IMR-90 (cell line): ENCODE measurements at regions not wholly inside any gene's neighbourhood (a gene's known extent, or its start where the extent isn't known, plus 50 kb on each side); places are given as distances from the start of the nearest gene placed in this dataset.
"Not testable (repeated sequence)": the region's sequence is repeated elsewhere in the genome, so short reads cannot be mapped to it uniquely, and the experiment has no call there.

ENCODE experiments used
- ATAC-seq: fragments of 200-7000 bp; cut with Tn5 transposase; 2 replicates; pipeline ENCODE4 v1.9.1; 2020; ENCODE audit warnings: low read depth, mild to moderate bottlenecking, moderate library complexity
- BruUV-seq: library from RNA; stranded (reverse); fragments of 400-500 nt; replicated peaks from 2 replicates; lab custom pipeline; 2021; lab: Mats Ljungman, UMichigan
- CTCF ChIA-PET: fragments of 300-600 bp; formaldehyde crosslinking; extraction: SDS; loops from one replicate; lab custom pipeline; 2021; ENCODE audit warnings: antibody characterized with exemption; lab: Yijun Ruan, JAX
- POLR2A ChIA-PET: fragments of 300-600 bp; sonication (Branson Sonifier 250); formaldehyde crosslinking; loops from one replicate; lab custom pipeline; 2022; ENCODE audit warnings: antibody characterized with exemption; ENCODE audit not compliant: unreplicated experiment; lab: Charles Lee
- DNase-seq: peaks from one replicate; pipeline ENCODE4 v3.0.0; 2013
- H2AFZ ChIP-seq: replicated peaks from 2 replicates; pipeline ENCODE3; 2013; ENCODE audit warnings: low read length, mild to moderate bottlenecking; ENCODE audit not compliant: poor library complexity
- H2AK5ac ChIP-seq: 2 replicates; pipeline ENCODE4 v1.6.1; 2013; ENCODE audit warnings: low read depth, low read length, inconsistent platforms
- H2AK9ac ChIP-seq: replicated peaks from 2 replicates; pipeline ENCODE3; 2013; ENCODE audit warnings: mild to moderate bottlenecking, low read depth, low read length, moderate library complexity; ENCODE audit not compliant: poor library complexity
- H2BK120ac ChIP-seq: 2 replicates; pipeline ENCODE4 v1.6.1; 2013; ENCODE audit warnings: low read depth, low read length, inconsistent platforms
- H2BK15ac ChIP-seq: 3 replicates; pipeline ENCODE4 v1.6.1; 2013; ENCODE audit warnings: low read depth, low read length, inconsistent platforms
- H2BK20ac ChIP-seq: 2 replicates; pipeline ENCODE4 v1.6.1; 2013; ENCODE audit warnings: low read depth, mild to moderate bottlenecking, inconsistent platforms, low read length, moderate library complexity
- H2BK5ac ChIP-seq: 2 replicates; pipeline ENCODE4 v1.6.1; 2013; ENCODE audit warnings: mild to moderate bottlenecking, low read depth, low read length, inconsistent platforms; ENCODE audit not compliant: poor library complexity, severe bottlenecking
- H3K14ac ChIP-seq: replicated peaks from 2 replicates; pipeline ENCODE4 v1.6.1; 2013; ENCODE audit warnings: low read depth, low read length, inconsistent platforms
- H3K18ac ChIP-seq: 2 replicates; pipeline ENCODE4 v1.6.1; 2013; ENCODE audit warnings: low read depth, low read length, control low read depth
- H3K23ac ChIP-seq: 2 replicates; pipeline ENCODE4 v1.6.1; 2013; ENCODE audit warnings: low read depth, low read length, inconsistent platforms
- H3K27ac ChIP-seq: 2 replicates; pipeline ENCODE4 v1.5.1; 2013; ENCODE audit warnings: mild to moderate bottlenecking, control low read depth, low read length; ENCODE audit not compliant: insufficient read depth
- H3K27me3 ChIP-seq: 2 replicates; pipeline ENCODE4 v1.6.1; 2013; ENCODE audit warnings: low read length; ENCODE audit not compliant: control insufficient read depth, insufficient read depth
- H3K36me3 ChIP-seq: 2 replicates; pipeline ENCODE4 v1.6.1; 2013; ENCODE audit warnings: low read length, mixed read lengths; ENCODE audit not compliant: control insufficient read depth, insufficient read depth
- H3K4ac ChIP-seq: 2 replicates; pipeline ENCODE4 v1.6.1; 2013; ENCODE audit warnings: low read depth, low read length, inconsistent platforms
- H3K4me1 ChIP-seq: 2 replicates; pipeline ENCODE4 v1.6.1; 2013; ENCODE audit warnings: low read length, mixed read lengths; ENCODE audit not compliant: control insufficient read depth, insufficient read depth
- H3K4me2 ChIP-seq: 2 replicates; pipeline ENCODE4 v1.6.1; 2013; ENCODE audit warnings: low read depth, mild to moderate bottlenecking, control low read depth, low read length, moderate library complexity
- H3K4me3 ChIP-seq: 2 replicates; pipeline ENCODE4 v1.5.1; 2013; ENCODE audit warnings: low read depth, mild to moderate bottlenecking, control low read depth, low read length, moderate library complexity; ENCODE audit not compliant: insufficient read depth
- H3K56ac ChIP-seq: 2 replicates; pipeline ENCODE4 v1.6.1; 2013; ENCODE audit warnings: low read length, inconsistent platforms; ENCODE audit not compliant: insufficient read depth; ENCODE audit errors: extremely low read depth
- H3K79me1 ChIP-seq, 2 experiments: 2 replicates each; pipeline ENCODE4 v1.6.1; 2013; ENCODE audit warnings: low read length in 2 of 2, inconsistent platforms in 1 of 2, low read depth in 1 of 2
- H3K9ac ChIP-seq: 2 replicates; pipeline ENCODE4 v1.6.1; 2013; ENCODE audit warnings: low read depth, low read length, control low read depth
- H3K9me1 ChIP-seq: 2 replicates; pipeline ENCODE4 v1.6.1; 2013; ENCODE audit warnings: low read length, inconsistent platforms; ENCODE audit not compliant: insufficient read depth
- H3K9me3 ChIP-seq: 2 replicates; pipeline ENCODE4 v1.6.1; 2013; ENCODE audit warnings: low read length; ENCODE audit not compliant: control insufficient read depth, insufficient read depth
- H4K20me1 ChIP-seq: 2 replicates; pipeline ENCODE4 v1.6.1; 2013; ENCODE audit warnings: low read length, inconsistent platforms; ENCODE audit not compliant: insufficient read depth
- H4K5ac ChIP-seq: 2 replicates; pipeline ENCODE4 v1.6.1; 2013; ENCODE audit warnings: mild to moderate bottlenecking, low read depth, low read length, control low read depth
- H4K8ac ChIP-seq, 2 experiments: 2 replicates each; pipeline ENCODE4 v1.6.1; 2013; ENCODE audit warnings: low read depth in 2 of 2, low read length in 2 of 2, control low read depth in 1 of 2, inconsistent platforms in 1 of 2
- H4K91ac ChIP-seq: 2 replicates; pipeline ENCODE4 v1.6.1; 2013; ENCODE audit warnings: low read depth, low read length, inconsistent platforms; ENCODE audit not compliant: insufficient read depth
- WGBS, 2 experiments: methylation state at CpG; one replicate each; pipeline versions ENCODE4 v1.1.5 to v1.1.7; 2013; ENCODE audit warnings: missing lambda C conversion rate in 2 of 2; ENCODE audit not compliant: insufficient read length in 1 of 2; ENCODE audit errors: extremely low coverage in 2 of 2; 5-methylcytosine and 5-hydroxymethylcytosine counted together
- dilution Hi-C: fragments of 300-500 bp; cut with HindIII; formaldehyde crosslinking; loops from one replicate; pipeline ENCODE4 v1.14.3; 2018; ENCODE audit warnings: low sequenced_read_pairs; ENCODE audit not compliant: unreplicated experiment
- in situ Hi-C: fragments of 300-500 bp; cut with MboI; formaldehyde crosslinking; loops from 3 replicates; pipeline ENCODE4 v1.14.3; 2019; ENCODE audit warnings: low sequenced_read_pairs, inconsistent platforms, mixed read lengths
- intact Hi-C: fragments of 100-400 bp; cut with micrococcal nuclease; formaldehyde crosslinking; loops from 2 replicates; pipeline ENCODE4 v1.10.0; 2022

- H3K9ac ChIP-seq, in situ Hi-C loops, H2AK9ac ChIP-seq, H2BK120ac ChIP-seq, H2BK20ac ChIP-seq, H3K36me3 ChIP-seq, H3K27ac ChIP-seq, CTCF ChIA-PET, H3K4ac ChIP-seq, POLR2A ChIA-PET, H4K8ac ChIP-seq, H4K20me1 ChIP-seq, H3K9me3 ChIP-seq, H3K56ac ChIP-seq, H3K14ac ChIP-seq, H3K4me3 ChIP-seq, H2BK15ac ChIP-seq, dilution Hi-C loops, H3K4me2 ChIP-seq, H3K4me1 ChIP-seq, H3K18ac ChIP-seq, intact Hi-C loops, H2AFZ ChIP-seq, H3K79me1 ChIP-seq, H3K9me1 ChIP-seq, ATAC-seq, BruUV-seq, H3K27me3 ChIP-seq, H4K5ac ChIP-seq, H2AK5ac ChIP-seq, DNase-seq, H3K23ac ChIP-seq, H4K91ac ChIP-seq, H2BK5ac ChIP-seq: not testable (repeated sequence)
- WGBS, 2 experiments = no CpG with 5 or more reads among the region's 46 CpGs
Measured at GRCh38 chr9:63450836-63451235, 1834.2 kb downstream of the FOXD4L5 start.

- CTCF ChIA-PET, H3K9ac ChIP-seq, intact Hi-C loops: not testable (repeated sequence)
Measured at GRCh38 chr9:63425123-63425522, 1859.9 kb downstream of the FOXD4L5 start.

More at GRCh38 chr9:63425123-63425522, 1859.9 kb downstream of the FOXD4L5 start:
- H3K36me3 ChIP-seq, H2BK5ac ChIP-seq, H2BK20ac ChIP-seq, H4K8ac ChIP-seq, H4K20me1 ChIP-seq, H3K4me3 ChIP-seq, H2AK5ac ChIP-seq, H3K18ac ChIP-seq, H2BK15ac ChIP-seq, H3K9me3 ChIP-seq, dilution Hi-C loops, H2AFZ ChIP-seq, H3K56ac ChIP-seq, POLR2A ChIA-PET, H3K27ac ChIP-seq, H2BK120ac ChIP-seq, H3K23ac ChIP-seq, DNase-seq, H4K91ac ChIP-seq, H3K79me1 ChIP-seq, BruUV-seq, H3K9me1 ChIP-seq, in situ Hi-C loops, ATAC-seq, H3K4me1 ChIP-seq, H3K27me3 ChIP-seq, H2AK9ac ChIP-seq, H4K5ac ChIP-seq, H3K4me2 ChIP-seq, H3K14ac ChIP-seq, H3K4ac ChIP-seq: not testable (repeated sequence)
- WGBS, 2 experiments = no CpG with 5 or more reads among the region's 3 CpGs
